Parathyroid adenoma (tissue), 2 donors: ENCODE measurements at regions not wholly inside any gene's neighbourhood (a gene's known extent, or its start where the extent isn't known, plus 50 kb on each side); places are given as distances from the start of the nearest gene placed in this dataset.

ENCODE experiments used
- H2AFZ ChIP-seq: fragments of 300-600 bp; sonication (generic); one replicate; pipeline ENCODE4 v1.7.0; 2017; ENCODE audit warnings: antibody characterized with exemption, mild to moderate bottlenecking
- H3K27ac ChIP-seq: fragments of 300-600 bp; sonication (generic); one replicate; pipeline ENCODE4 v1.7.0; 2017
- H3K27me3 ChIP-seq: fragments of 300-600 bp; sonication (generic); one replicate; pipeline ENCODE4 v1.7.0; 2017; ENCODE audit warnings: low read length; ENCODE audit not compliant: control insufficient read depth, insufficient read depth
- H3K36me3 ChIP-seq: fragments of 300-600 bp; sonication (generic); one replicate; pipeline ENCODE4 v1.7.0; 2017; ENCODE audit warnings: low read length; ENCODE audit not compliant: control insufficient read depth, insufficient read depth
- H3K4me1 ChIP-seq: fragments of 300-600 bp; sonication (generic); one replicate; pipeline ENCODE4 v1.7.0; 2017; ENCODE audit warnings: control low read depth
- H3K4me2 ChIP-seq: fragments of 300-600 bp; sonication (generic); one replicate; pipeline ENCODE4 v1.7.0; 2017; ENCODE audit warnings: low read length
- H3K4me3 ChIP-seq: fragments of 300-600 bp; sonication (generic); one replicate; pipeline ENCODE4 v1.7.0; 2017; ENCODE audit warnings: low read depth, low read length
- H3K79me2 ChIP-seq: fragments of 300-600 bp; sonication (generic); one replicate; pipeline ENCODE4 v1.7.0; 2017; ENCODE audit warnings: control low read depth
- H3K9ac ChIP-seq: fragments of 300-600 bp; sonication (generic); one replicate; pipeline ENCODE4 v1.7.0; 2017; ENCODE audit warnings: mild to moderate bottlenecking
- H3K9me3 ChIP-seq: fragments of 300-600 bp; sonication (generic); one replicate; pipeline ENCODE4 v1.7.0; 2017; ENCODE audit warnings: low read length; ENCODE audit not compliant: control insufficient read depth
- TF ChIP-seq, protein P1 (sequence below): fragments of 300-600 bp; sonication (generic); IDR thresholded peaks from one replicate; pipeline ENCODE4 v1.7.0; 2017; ENCODE audit warnings: antibody characterized with exemption, mild to moderate bottlenecking
- donor health status: primary hyperparathyroidism.

DNA sequence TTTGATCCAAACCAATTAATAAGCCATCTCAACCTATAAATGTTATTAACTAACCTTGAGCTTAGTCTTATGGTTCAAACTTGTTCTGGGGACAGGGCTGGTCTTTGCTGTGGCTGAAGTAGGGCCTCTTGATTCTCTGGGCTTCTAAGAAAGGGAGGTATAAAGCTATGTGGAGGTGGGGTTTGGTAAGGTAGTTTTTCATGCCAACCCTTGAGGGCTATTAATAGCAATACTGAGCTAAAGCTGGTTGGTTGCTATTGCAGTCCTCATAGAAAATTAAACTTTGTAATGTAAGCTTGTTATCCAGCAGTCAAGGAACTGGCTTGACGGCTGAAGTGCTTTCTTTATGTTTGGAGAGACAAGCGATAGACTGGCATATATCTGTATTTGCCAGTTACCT, 112.1 kb downstream of the RND3 start:
- Histone ChIP-seq H3K9me3 (no peaks in the 10 kb centered on the region), H3K36me3 (no peaks in the 10 kb centered on the region), H3K4me3 (no peak overlapping the region), H3K27me3 (no peaks in the 10 kb centered on the region), H3K4me1 (no peaks in the 10 kb centered on the region), H3K79me2 (no peaks in the 10 kb centered on the region), H3K4me2 (no peak overlapping the region), H3K9ac (no peak overlapping the region), H2AFZ (no peak overlapping the region), H3K27ac (no peak overlapping the region)
- TF ChIP-seq, protein P1, sequence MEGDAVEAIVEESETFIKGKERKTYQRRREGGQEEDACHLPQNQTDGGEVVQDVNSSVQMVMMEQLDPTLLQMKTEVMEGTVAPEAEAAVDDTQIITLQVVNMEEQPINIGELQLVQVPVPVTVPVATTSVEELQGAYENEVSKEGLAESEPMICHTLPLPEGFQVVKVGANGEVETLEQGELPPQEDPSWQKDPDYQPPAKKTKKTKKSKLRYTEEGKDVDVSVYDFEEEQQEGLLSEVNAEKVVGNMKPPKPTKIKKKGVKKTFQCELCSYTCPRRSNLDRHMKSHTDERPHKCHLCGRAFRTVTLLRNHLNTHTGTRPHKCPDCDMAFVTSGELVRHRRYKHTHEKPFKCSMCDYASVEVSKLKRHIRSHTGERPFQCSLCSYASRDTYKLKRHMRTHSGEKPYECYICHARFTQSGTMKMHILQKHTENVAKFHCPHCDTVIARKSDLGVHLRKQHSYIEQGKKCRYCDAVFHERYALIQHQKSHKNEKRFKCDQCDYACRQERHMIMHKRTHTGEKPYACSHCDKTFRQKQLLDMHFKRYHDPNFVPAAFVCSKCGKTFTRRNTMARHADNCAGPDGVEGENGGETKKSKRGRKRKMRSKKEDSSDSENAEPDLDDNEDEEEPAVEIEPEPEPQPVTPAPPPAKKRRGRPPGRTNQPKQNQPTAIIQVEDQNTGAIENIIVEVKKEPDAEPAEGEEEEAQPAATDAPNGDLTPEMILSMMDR: no peak

GRCh38 chr2:150374492-150374891, 113.0 kb downstream of the RND3 start:
- Histone ChIP-seq H3K9me3 (no peaks in the 10 kb centered on the region), H3K79me2 (no peaks in the 10 kb centered on the region), H3K27me3 (no peaks in the 10 kb centered on the region), H3K9ac (no peak overlapping the region), H3K36me3 (no peaks in the 10 kb centered on the region), H3K4me1 (no peaks in the 10 kb centered on the region), H3K4me2 (no peak overlapping the region), H2AFZ (no peak overlapping the region), H3K27ac (no peak overlapping the region), H3K4me3 (no peak overlapping the region)
- TF ChIP-seq, protein P1: no peak

DNA sequence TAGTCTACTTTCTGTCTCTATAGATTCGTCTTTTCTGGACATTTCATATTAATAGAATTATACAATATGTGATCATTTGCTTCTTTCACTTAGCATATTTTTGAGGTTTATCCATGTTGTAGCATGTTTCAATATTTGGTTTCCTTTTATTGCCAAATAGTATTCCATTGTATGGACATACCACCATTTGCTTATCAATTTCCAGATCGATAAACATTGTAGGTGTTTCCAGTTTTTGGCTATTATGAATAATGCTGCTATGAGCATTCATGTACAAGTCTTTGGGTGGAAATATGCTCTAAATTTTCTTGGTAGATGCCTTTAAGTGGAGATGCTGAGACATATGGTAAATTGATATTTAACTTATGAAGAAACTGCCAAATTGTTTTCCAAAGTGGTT, 114.1 kb downstream of the RND3 start:
- no peak overlapping the region for H3K9ac ChIP-seq
- TF ChIP-seq, protein P1: no peak
- no peak overlapping the region for H3K27ac ChIP-seq
- H3K4me3 ChIP-seq: no peak overlapping the region
- no peak overlapping the region for H3K4me2 ChIP-seq
- no peaks in the 10 kb centered on the region for H3K79me2 ChIP-seq
- no peak overlapping the region for H2AFZ ChIP-seq
- no peaks in the 10 kb centered on the region for H3K9me3 ChIP-seq
- H3K36me3 ChIP-seq: no peaks in the 10 kb centered on the region
- no peaks in the 10 kb centered on the region for H3K27me3 ChIP-seq
- no peaks in the 10 kb centered on the region for H3K4me1 ChIP-seq

GRCh38 chr2:150371044-150371818, 116.2 kb downstream of the RND3 start:
- Histone ChIP-seq H3K36me3 (no peaks in the 10 kb centered on the region), H3K4me3 (no peak overlapping the region), H3K4me1 (no peaks in the 10 kb centered on the region), H3K27me3 (no peaks in the 10 kb centered on the region), H3K9ac (no peak overlapping the region), H3K4me2 (no peak overlapping the region), H3K27ac (no peak overlapping the region), H2AFZ (no peak overlapping the region), H3K9me3 (no peaks in the 10 kb centered on the region), H3K79me2 (no peaks in the 10 kb centered on the region)
- TF ChIP-seq, protein P1: no peak

- no peak overlapping the region for H2AFZ ChIP-seq
- H3K9me3 ChIP-seq: no peaks in the 10 kb centered on the region
- no peaks in the 10 kb centered on the region for H3K79me2 ChIP-seq
- no peak overlapping the region for H3K9ac ChIP-seq
- no peaks in the 10 kb centered on the region for H3K36me3 ChIP-seq
- no peak overlapping the region for H3K4me2 ChIP-seq
- H3K27ac ChIP-seq: no peak overlapping the region
- TF ChIP-seq, protein P1: no peak
- H3K4me1 ChIP-seq: no peaks in the 10 kb centered on the region
- no peak overlapping the region for H3K4me3 ChIP-seq
- no peaks in the 10 kb centered on the region for H3K27me3 ChIP-seq
Observed at GRCh38 chr2:150370561-150370960, 116.9 kb downstream of the RND3 start.
